Esophagus squamous epithelium (tissue), 5 donors: ENCODE measurements at regions not wholly inside any gene's neighbourhood (a gene's known extent, or its start where the extent isn't known, plus 50 kb on each side); places are given as distances from the start of the nearest gene placed in this dataset.

ENCODE experiments used
- DNase-seq: peaks from one replicate; lab custom pipeline; 2025; lab: John Stamatoyannopoulos, UW
- H3K27ac ChIP-seq, 4 donors: fragments of 200-600 bp; sonication (generic); one replicate each; pipeline ENCODE4 v1.5.1; 2016 to 2019; ENCODE audit warnings: mild to moderate bottlenecking in 1 of 4
- H3K27me3 ChIP-seq, 4 donors: fragments of 200-600 bp; sonication (generic); 1 replicate in 3 of 4; 2 replicates in 1 of 4; pipeline versions ENCODE4 v1.5.1 to v1.6.0; 2017 to 2021; ENCODE audit warnings: antibody characterized with exemption in 1 of 4
- H3K36me3 ChIP-seq, 3 donors: fragments of 200-600 bp; sonication (generic); one replicate each; pipeline ENCODE4 v1.5.1; 2016 to 2019
- H3K4me1 ChIP-seq, 3 donors: fragments of 200-600 bp; sonication (generic); one replicate each; pipeline ENCODE4 v1.5.1; 2017 to 2019
- H3K4me3 ChIP-seq, 4 donors: fragments of 200-600 bp; sonication (generic); 1 replicate in 3 of 4; 2 replicates in 1 of 4; pipeline ENCODE4 v1.5.1; 2016 to 2019; ENCODE audit warnings: mild to moderate bottlenecking in 2 of 4, moderate library complexity in 1 of 4
- H3K9me3 ChIP-seq, 3 donors: fragments of 200-600 bp; sonication (generic); one replicate each; pipeline ENCODE4 v1.5.1; 2016 to 2019
- CTCF ChIP-seq, 6 experiments: fragments of 450-650 bp in 4 of 6; fragments of 200-600 bp in 2 of 6; sonication (generic) in 2 of 6; IDR thresholded peaks; one replicate each; pipeline ENCODE4 v1.5.1; 2016 to 2019; ENCODE audit warnings: antibody characterized with exemption in 6 of 6, mild to moderate bottlenecking in 4 of 6, moderate library complexity in 4 of 6
- POLR2A ChIP-seq, 4 donors: fragments of 450-650 bp; IDR thresholded peaks; one replicate each; pipeline ENCODE4 v1.6.1; 2017; ENCODE audit warnings: antibody characterized with exemption in 4 of 4, mild to moderate bottlenecking in 4 of 4, moderate library complexity in 3 of 4
- WGBS, 2 donors: methylation state at CpG; one replicate each; pipeline ENCODE4 v1.1.5; 2018; 5-methylcytosine and 5-hydroxymethylcytosine counted together
- intact Hi-C: fragments of 100-400 bp; cut with DNase I; formaldehyde crosslinking; loops from one replicate; pipeline ENCODE4 v1.15.0; 2022
- donor health status: DM: yes; HTN: yes; CAD: no.

DNA sequence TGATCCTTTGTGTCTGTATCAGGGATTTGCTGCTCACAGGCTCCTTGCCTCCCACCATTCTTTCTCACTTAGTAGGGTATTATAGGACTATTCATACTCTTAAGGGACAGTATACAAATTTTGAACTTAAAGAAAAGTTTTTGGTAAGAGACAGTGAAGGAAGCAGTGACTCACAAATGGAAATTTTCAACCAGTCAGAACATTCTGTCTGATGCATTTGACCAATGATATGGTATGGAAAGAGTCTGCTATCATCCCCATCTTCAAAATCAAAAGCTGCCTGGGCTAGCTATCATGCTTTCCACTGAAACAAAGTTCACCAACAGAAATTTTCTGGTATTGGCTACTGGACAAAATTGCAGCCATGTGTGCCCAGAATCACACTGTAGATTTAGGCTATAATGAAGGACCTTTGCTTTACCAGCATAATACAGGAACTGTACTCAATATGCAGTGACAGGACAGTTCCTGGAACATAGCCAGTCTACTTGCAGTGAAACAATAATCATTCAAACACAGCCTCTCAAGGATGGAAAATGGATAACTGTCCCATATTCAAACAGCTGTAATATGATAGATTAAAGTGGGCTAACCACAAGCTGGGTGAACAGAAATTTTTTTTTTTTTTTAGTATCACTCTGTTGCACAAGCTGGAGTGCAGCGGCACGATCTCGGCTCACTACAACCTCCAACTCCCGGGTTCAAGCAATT is 109.0 kb upstream of the ACSL4 start:
- intact Hi-C loops: no loop called here
- no peaks in the 10 kb centered on the region for H3K9me3 ChIP-seq
- 92 to 100% methylated on average over 4 of the region's 4 CpGs for WGBS, 2 donors
- DNase-seq: no peak
- H3K27me3 ChIP-seq: no peaks in the 10 kb centered on the region
- no peak for TF ChIP-seq POLR2A (IDR thresholded peaks at IDR 0.05)
- H3K4me1 ChIP-seq: peaks cover 0 to 16% (median 12%) of the 10 kb centered on the region in 3 donors
- H3K4me3 ChIP-seq: no peak overlapping the region
- H3K27ac ChIP-seq: no peak overlapping the region
- H3K36me3 ChIP-seq: no peaks in the 10 kb centered on the region

DNA sequence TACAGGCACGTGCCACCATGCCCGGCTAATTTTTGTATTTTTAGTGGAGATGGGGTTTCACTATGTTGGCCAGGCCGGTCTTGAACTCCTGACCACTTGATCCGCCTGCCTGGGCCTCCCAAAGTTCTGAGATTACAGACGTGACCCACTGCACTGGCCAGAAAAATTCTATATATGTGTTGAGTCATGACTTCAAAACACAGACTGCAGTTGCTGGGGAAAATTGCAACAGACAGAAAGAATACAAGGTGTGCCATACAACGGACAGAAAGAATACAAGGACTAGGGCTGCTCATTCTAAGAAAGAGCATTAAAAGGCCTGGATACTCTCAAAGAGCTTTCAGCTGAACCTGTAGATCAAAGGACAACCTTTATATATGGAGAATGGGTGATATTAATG is 109.6 kb upstream of the ACSL4 start:
- no peak overlapping the region for H3K4me3 ChIP-seq
- no peaks in the 10 kb centered on the region for H3K36me3 ChIP-seq
- TF ChIP-seq CTCF (IDR thresholded peaks at IDR 0.05): no peak
- no peak for TF ChIP-seq POLR2A (IDR thresholded peaks at IDR 0.05)
- DNase-seq: no peak
- WGBS, 2 donors: 59% methylated on average over 5 of the region's 6 CpGs; no CpG with 5 or more reads in 1 of the 2 donors
- no peak overlapping the region for H3K27ac ChIP-seq
- intact Hi-C loops: no loop called here
- peaks cover 0 to 16% (median 12%) of the 10 kb centered on the region in 3 donors for H3K4me1 ChIP-seq
- no peaks in the 10 kb centered on the region for H3K27me3 ChIP-seq
- no peaks in the 10 kb centered on the region for H3K9me3 ChIP-seq

DNA sequence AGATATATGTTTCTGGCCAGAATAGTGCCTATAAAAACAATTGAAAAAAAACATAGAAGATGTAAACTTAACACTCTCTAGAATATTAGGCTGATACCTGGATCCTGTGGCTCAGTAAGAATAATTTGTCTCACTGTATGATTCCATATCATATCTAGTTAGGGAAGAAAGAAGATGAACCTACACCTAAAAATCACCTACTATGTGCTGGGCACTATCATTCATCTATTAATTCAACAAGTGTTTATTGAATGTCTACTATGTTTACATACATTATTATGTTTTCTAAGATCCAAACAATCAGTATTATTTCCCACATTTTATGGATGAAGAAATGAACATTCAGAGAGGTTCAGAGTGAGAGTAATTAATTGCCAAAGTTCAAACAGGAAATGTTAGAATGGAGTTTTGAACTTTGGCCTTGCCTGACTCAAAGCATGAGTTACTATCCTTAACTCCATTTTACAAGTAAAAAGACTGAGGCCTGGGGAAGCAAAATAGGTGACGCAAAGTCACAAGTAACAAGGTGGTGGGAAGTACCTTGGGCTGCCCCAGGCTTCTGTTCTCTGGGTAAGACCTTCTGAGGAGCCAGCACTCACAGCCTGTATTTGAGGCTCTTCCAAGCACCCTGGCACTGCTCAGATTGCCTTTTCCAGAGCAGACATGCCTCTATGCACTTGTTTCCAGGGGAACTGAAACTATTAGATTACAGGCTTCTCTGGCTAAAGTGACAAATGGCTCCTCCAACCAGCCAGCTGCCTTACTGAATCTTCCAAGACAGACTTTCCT is 111.1 kb upstream of the ACSL4 start:
- Histone ChIP-seq H3K9me3 (no peaks in the 10 kb centered on the region), H3K4me1 (peaks cover 0 to 23% (median 20%) of the 10 kb centered on the region in 3 donors), H3K27ac (peak overlapping the region in 1 of 4 donors; percentile 12), H3K27me3 (no peaks in the 10 kb centered on the region), H3K36me3 (no peaks in the 10 kb centered on the region), H3K4me3 (no peak overlapping the region)
- 50% methylated on average over 1 of the region's 1 CpG; no CpG with 5 or more reads in 1 of the 2 donors for WGBS, 2 donors
- intact Hi-C loops: no loop called here
- no peak for TF ChIP-seq CTCF (IDR thresholded peaks at IDR 0.05)
- TF ChIP-seq POLR2A (IDR thresholded peaks at IDR 0.05): no peak
- DNase-seq: no peak

GRCh38 chrX:109844986-109845385 is 111.9 kb upstream of the ACSL4 start:
- Histone ChIP-seq H3K4me3 (no peak overlapping the region), H3K9me3 (no peaks in the 10 kb centered on the region), H3K27me3 (no peaks in the 10 kb centered on the region), H3K4me1 (peaks cover 0 to 19% (median 18%) of the 10 kb centered on the region in 3 donors), H3K36me3 (no peaks in the 10 kb centered on the region), H3K27ac (peak overlapping the region in 1 of 4 donors; percentile 12)
- DNase-seq: no peak
- intact Hi-C loops: no loop called here
- 65% methylated on average over 4 of the region's 4 CpGs; no CpG with 5 or more reads in 1 of the 2 donors for WGBS, 2 donors
- no peak for TF ChIP-seq CTCF (IDR thresholded peaks at IDR 0.05)
- no peak for TF ChIP-seq POLR2A (IDR thresholded peaks at IDR 0.05)

GRCh38 chrX:109845996-109846395 is 112.9 kb upstream of the ACSL4 start:
- 73 to 83% methylated on average over 2 to 4 of the region's 4 CpGs for WGBS, 2 donors
- Histone ChIP-seq H3K27ac (no peak overlapping the region), H3K4me3 (no peak overlapping the region), H3K27me3 (no peaks in the 10 kb centered on the region), H3K4me1 (peaks cover 0 to 17% (median 8%) of the 10 kb centered on the region in 3 donors), H3K9me3 (no peaks in the 10 kb centered on the region), H3K36me3 (no peaks in the 10 kb centered on the region)
- DNase-seq: no peak
- TF ChIP-seq POLR2A (IDR thresholded peaks at IDR 0.05): no peak
- no peak for TF ChIP-seq CTCF (IDR thresholded peaks at IDR 0.05)
- intact Hi-C loops: no loop called here
